HG03025 (cell line): ENCODE measurements at regions not wholly inside any gene's neighbourhood (a gene's known extent, or its start where the extent isn't known, plus 50 kb on each side); places are given as distances from the start of the nearest gene placed in this dataset.

Experiments
- ATAC-seq: cut with Tn5 transposase; IDR thresholded peaks from one replicate; pipeline ENCODE4 v1.9.1; 2021; ENCODE audit warnings: mild to moderate bottlenecking, moderate library complexity; ENCODE audit not compliant: unreplicated experiment, low FRiP score

GRCh38 chr4:23547601-23548000 is 342.2 kb downstream of the PPARGC1A start:
- no peak for ATAC-seq

- no peak for ATAC-seq
Observed at GRCh38 chr4:23547096-23547495, 342.8 kb downstream of the PPARGC1A start.

- ATAC-seq, result no peak
Observed at GRCh38 chr4:23539969-23540569, 349.8 kb downstream of the PPARGC1A start.

- no peak for ATAC-seq
Observed at GRCh38 chr4:23533859-23534258, 356.0 kb downstream of the PPARGC1A start.

GRCh38 chr4:23516716-23517115 is 373.1 kb downstream of the PPARGC1A start:
- no peak for ATAC-seq

GRCh38 chr4:23504083-23504482 is 385.8 kb downstream of the PPARGC1A start:
- ATAC-seq, result no peak

- ATAC-seq, result no peak
Observed at GRCh38 chr4:23500894-23501449, 388.9 kb downstream of the PPARGC1A start.

- ATAC-seq, result no peak
Observed at GRCh38 chr4:23485801-23486200, 404.0 kb downstream of the PPARGC1A start.

GRCh38 chr4:23484689-23485088 is 405.2 kb downstream of the PPARGC1A start:
- ATAC-seq, result no peak

GRCh38 chr4:23483320-23483960 is 406.4 kb downstream of the PPARGC1A start:
- no peak for ATAC-seq

- no peak for ATAC-seq
Observed at GRCh38 chr4:23481566-23481965, 408.3 kb downstream of the PPARGC1A start.

GRCh38 chr4:23477905-23478304 is 411.9 kb downstream of the PPARGC1A start:
- ATAC-seq, result no peak

- no peak for ATAC-seq
Observed at GRCh38 chr4:23476515-23477090, 413.2 kb downstream of the PPARGC1A start.

GRCh38 chr4:23463071-23463470 is 426.8 kb downstream of the PPARGC1A start:
- ATAC-seq, result no peak

GRCh38 chr4:23458054-23458453 is 431.8 kb downstream of the PPARGC1A start:
- ATAC-seq, result no peak

GRCh38 chr4:23456864-23457263 is 433.0 kb downstream of the PPARGC1A start:
- no peak for ATAC-seq

GRCh38 chr4:23455456-23456158 is 434.2 kb downstream of the PPARGC1A start:
- ATAC-seq, result no peak

- ATAC-seq, result no peak
Observed at GRCh38 chr4:23441530-23442069, 448.2 kb downstream of the PPARGC1A start.

GRCh38 chr4:23438764-23439163 is 451.1 kb downstream of the PPARGC1A start:
- ATAC-seq, result no peak

GRCh38 chr4:23429497-23429896 is 460.4 kb downstream of the PPARGC1A start:
- no peak for ATAC-seq

- no peak for ATAC-seq
Observed at GRCh38 chr4:23425570-23425969, 464.3 kb downstream of the PPARGC1A start.
